Putamen (tissue), 1 donor: ENCODE measurements at regions not wholly inside any gene's neighbourhood (a gene's known extent, or its start where the extent isn't known, plus 50 kb on each side); places are given as distances from the start of the nearest gene placed in this dataset.
"Not testable (repeated sequence)": the region's sequence is repeated elsewhere in the genome, so short reads cannot be mapped to it uniquely, and the experiment has no call there.

Experiments
- DNase-seq: peaks from one replicate; pipeline ENCODE4 v3.0.0-alpha.2; 2016; ENCODE audit warnings: low spot score

- DNase-seq: no peak
Measured at GRCh38 chr5:130578354-130578753, 586.7 kb downstream of the HINT1 start.

GRCh38 chr5:130571076-130571475 lies 594.0 kb downstream of the HINT1 start:
- no peak for DNase-seq

GRCh38 chr5:130568791-130569190 lies 596.3 kb downstream of the HINT1 start:
- no peak for DNase-seq

GRCh38 chr5:130555429-130555828 lies 609.6 kb downstream of the HINT1 start:
- DNase-seq: no peak

- no peak for DNase-seq
Measured at GRCh38 chr5:130550562-130550928, 614.5 kb downstream of the HINT1 start.

GRCh38 chr5:130549884-130550561 lies 615.0 kb downstream of the HINT1 start:
- no peak for DNase-seq

GRCh38 chr5:130546211-130546610 lies 618.8 kb downstream of the HINT1 start:
- DNase-seq: no peak

- no peak for DNase-seq
Measured at GRCh38 chr5:130545291-130545690, 619.8 kb downstream of the HINT1 start.

GRCh38 chr5:130541617-130542221 lies 623.3 kb downstream of the HINT1 start:
- DNase-seq: no peak

GRCh38 chr5:130536691-130537090 lies 628.4 kb downstream of the HINT1 start:
- no peak for DNase-seq

GRCh38 chr5:130532786-130533185 lies 628.5 kb downstream of the CHSY3 start:
- no peak for DNase-seq

GRCh38 chr5:130529511-130530485 lies 625.5 kb downstream of the CHSY3 start:
- DNase-seq: no peak

- DNase-seq: no peak
Measured at GRCh38 chr5:130529111-130529510, 624.8 kb downstream of the CHSY3 start.

GRCh38 chr5:130528474-130528873 lies 624.2 kb downstream of the CHSY3 start:
- no peak for DNase-seq

- DNase-seq: no peak
Measured at GRCh38 chr5:130526708-130527107, 622.4 kb downstream of the CHSY3 start.

GRCh38 chr5:130520211-130520610 lies 615.9 kb downstream of the CHSY3 start:
- no peak for DNase-seq

- no peak for DNase-seq
Measured at GRCh38 chr5:130514984-130515690, 610.9 kb downstream of the CHSY3 start.

- DNase-seq: no peak
Measured at GRCh38 chr5:130502702-130503101, 598.4 kb downstream of the CHSY3 start.

GRCh38 chr5:130501151-130501865 lies 597.0 kb downstream of the CHSY3 start:
- DNase-seq: no peak

GRCh38 chr5:130500495-130500894 lies 596.2 kb downstream of the CHSY3 start:
- DNase-seq: not testable (repeated sequence)

- DNase-seq: no peak
Measured at GRCh38 chr5:130496215-130496614, 592.0 kb downstream of the CHSY3 start.
